Astrocyte (in vitro differentiated cells and primary cell): ENCODE measurements at regions not wholly inside any gene's neighbourhood (a gene's known extent, or its start where the extent isn't known, plus 50 kb on each side); places are given as distances from the start of the nearest gene placed in this dataset.

Experiments used
- EZH2 ChIP-seq: IDR thresholded peaks from 2 replicates; pipeline ENCODE4 v1.6.1; 2012; ENCODE audit warnings: mild to moderate bottlenecking, low read length, inconsistent platforms; ENCODE audit not compliant: insufficient read depth
- TF ChIP-seq, protein P1 (sequence below): IDR thresholded peaks from 2 replicates; pipeline ENCODE4 v1.5.1; 2011; ENCODE audit warnings: low read depth, mild to moderate bottlenecking, inconsistent platforms, low read length, moderate library complexity; ENCODE audit not compliant: insufficient read depth

DNA sequence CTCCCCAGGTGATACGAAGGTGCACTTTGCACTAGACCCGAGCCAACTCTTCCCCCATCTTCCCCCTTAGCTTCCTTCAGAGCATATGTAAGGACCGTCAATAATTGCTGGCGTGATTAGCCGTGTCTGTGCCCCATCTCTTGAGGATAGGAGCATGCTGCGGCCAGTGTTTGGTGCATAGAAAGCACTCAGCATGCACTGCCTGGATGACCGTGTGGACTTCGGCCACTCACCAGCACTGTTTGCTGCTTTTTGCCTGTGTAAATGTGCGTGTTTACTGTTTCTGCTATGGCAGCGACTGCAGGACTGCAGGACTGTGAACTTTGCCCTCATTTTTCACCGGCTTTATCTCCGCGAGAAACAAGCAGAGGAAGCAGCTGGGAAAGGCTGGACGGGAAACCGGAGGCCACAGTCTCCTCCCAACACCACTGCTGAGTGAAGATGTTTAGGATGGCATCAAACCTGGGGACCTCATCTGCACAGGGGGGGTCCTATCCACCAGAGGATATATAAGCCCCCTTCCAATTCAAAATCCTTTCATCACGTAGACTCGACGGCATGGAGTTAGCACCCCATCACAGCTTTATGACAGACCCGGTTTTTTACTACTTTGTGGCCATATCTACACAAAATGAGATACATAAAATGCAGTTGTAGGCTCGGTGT lies 150.6 kb upstream of the AFDN start:
- TF ChIP-seq, protein P1, sequence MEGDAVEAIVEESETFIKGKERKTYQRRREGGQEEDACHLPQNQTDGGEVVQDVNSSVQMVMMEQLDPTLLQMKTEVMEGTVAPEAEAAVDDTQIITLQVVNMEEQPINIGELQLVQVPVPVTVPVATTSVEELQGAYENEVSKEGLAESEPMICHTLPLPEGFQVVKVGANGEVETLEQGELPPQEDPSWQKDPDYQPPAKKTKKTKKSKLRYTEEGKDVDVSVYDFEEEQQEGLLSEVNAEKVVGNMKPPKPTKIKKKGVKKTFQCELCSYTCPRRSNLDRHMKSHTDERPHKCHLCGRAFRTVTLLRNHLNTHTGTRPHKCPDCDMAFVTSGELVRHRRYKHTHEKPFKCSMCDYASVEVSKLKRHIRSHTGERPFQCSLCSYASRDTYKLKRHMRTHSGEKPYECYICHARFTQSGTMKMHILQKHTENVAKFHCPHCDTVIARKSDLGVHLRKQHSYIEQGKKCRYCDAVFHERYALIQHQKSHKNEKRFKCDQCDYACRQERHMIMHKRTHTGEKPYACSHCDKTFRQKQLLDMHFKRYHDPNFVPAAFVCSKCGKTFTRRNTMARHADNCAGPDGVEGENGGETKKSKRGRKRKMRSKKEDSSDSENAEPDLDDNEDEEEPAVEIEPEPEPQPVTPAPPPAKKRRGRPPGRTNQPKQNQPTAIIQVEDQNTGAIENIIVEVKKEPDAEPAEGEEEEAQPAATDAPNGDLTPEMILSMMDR = no peak
- TF ChIP-seq EZH2 = no peak
